Activated T-helper 2 cell treated with anti-CD3 and anti-CD28 coated beads, Interferon-gamma antibody, Interleukin-2, Interleukin-4, amounts not matched to agents 10 μg/mL and 5 μg/mL and 100 μg/mL, durations not matched to agents 14 hours and 24 hours and 36 hours (primary cell): ENCODE measurements at regions not wholly inside any gene's neighbourhood (a gene's known extent, or its start where the extent isn't known, plus 50 kb on each side); places are given as distances from the start of the nearest gene placed in this dataset.

Source experiments
- DNase-seq: peaks from one replicate; pipeline ENCODE4 v3.0.0; 2021; ENCODE audit warnings: low spot score
- H3K27ac Mint-ChIP-seq: one replicate; pipeline ENCODE4 v1.8.0; 2021; ENCODE audit warnings: mixed read lengths
- H3K27me3 Mint-ChIP-seq: one replicate; pipeline ENCODE4 v1.8.0; 2021; ENCODE audit warnings: low read depth, mixed read lengths
- H3K36me3 Mint-ChIP-seq: one replicate; pipeline ENCODE4 v1.8.0; 2021; ENCODE audit warnings: low read depth, mixed read lengths
- H3K4me1 Mint-ChIP-seq: one replicate; pipeline ENCODE4 v1.8.0; 2021; ENCODE audit warnings: low read depth, mixed read lengths
- H3K4me3 Mint-ChIP-seq: one replicate; pipeline ENCODE4 v1.8.0; 2021; ENCODE audit warnings: low read depth, mild to moderate bottlenecking, moderate library complexity, mixed read lengths
- H3K9me3 Mint-ChIP-seq: one replicate; pipeline ENCODE4 v1.8.0; 2021; ENCODE audit warnings: mixed read lengths
- intact Hi-C: fragments of 100-400 bp; cut with micrococcal nuclease; formaldehyde crosslinking; loops from one replicate; pipeline ENCODE4 v1.15.1; 2023

DNA sequence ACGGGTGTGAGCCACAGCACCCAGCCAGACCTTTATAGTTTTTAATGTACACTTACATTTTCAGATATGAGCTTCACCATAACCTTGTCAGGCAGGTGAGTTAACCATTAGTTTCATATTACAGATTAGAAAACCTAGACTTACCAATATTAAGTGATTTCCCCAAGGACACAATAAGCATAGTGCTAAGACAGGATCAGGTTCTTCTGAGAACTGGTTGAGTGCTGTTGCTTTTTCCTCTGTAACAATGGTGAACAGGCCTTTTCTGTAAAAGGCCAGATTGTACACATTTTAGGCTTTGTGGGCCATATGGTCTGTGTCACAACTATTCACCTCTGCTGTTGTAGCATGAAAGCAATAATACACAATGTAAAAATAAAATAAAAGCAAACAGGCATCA is 332.0 kb downstream of the PIK3C3 start:
- Mint-ChIP-seq H3K27ac (no peak overlapping the region), H3K36me3 (no peaks in the 10 kb centered on the region), H3K4me1 (no peaks in the 10 kb centered on the region), H3K4me3 (no peak overlapping the region), H3K27me3 (no peaks in the 10 kb centered on the region), H3K9me3 (no peaks in the 10 kb centered on the region)
- intact Hi-C loops: no loop called here
- no peak for DNase-seq

DNA sequence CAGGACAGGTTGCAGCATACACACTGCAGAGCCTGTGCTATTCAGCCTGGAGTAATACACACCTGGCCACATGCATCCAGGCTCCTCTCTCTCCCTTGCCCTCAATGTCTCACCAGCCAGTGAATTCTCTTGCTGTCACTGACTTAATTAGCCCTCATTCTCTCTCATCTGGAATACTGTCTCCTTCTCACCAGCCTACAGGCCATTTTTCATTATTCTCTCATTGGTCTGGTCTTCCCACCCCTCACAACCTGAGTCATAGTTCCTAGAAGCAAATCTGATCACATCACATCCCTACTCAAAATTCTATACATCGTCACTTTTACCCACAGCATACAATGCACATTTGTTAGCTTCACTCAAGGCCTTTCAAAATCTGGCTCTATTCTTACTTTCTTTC is 333.1 kb downstream of the PIK3C3 start:
- intact Hi-C loops: no loop called here
- H3K27ac Mint-ChIP-seq: no peak overlapping the region
- DNase-seq: no peak
- no peaks in the 10 kb centered on the region for H3K4me1 Mint-ChIP-seq
- no peak overlapping the region for H3K4me3 Mint-ChIP-seq
- H3K9me3 Mint-ChIP-seq: no peaks in the 10 kb centered on the region
- H3K36me3 Mint-ChIP-seq: no peaks in the 10 kb centered on the region
- H3K27me3 Mint-ChIP-seq: no peaks in the 10 kb centered on the region

DNA sequence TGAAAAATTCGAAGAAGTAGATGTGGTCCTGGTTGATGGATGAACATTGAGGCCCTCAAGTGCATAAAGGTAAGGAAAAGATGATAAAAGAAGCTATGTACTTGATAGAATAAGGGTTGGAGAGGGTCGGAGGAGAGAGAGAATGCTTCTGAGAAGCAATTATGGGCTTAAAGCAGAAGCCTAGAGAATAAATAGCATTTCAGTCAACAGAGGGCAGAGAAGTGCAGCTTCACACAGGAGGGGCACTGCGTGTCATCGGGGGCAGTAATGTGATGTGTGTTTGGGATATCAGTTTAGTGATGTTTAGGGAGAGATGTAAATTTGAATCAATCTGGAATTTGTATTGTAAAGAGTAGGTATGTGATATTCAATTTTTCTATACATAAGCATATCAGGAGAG is 334.5 kb downstream of the PIK3C3 start:
- intact Hi-C loops: no loop called here
- no peaks in the 10 kb centered on the region for H3K4me1 Mint-ChIP-seq
- no peaks in the 10 kb centered on the region for H3K27me3 Mint-ChIP-seq
- no peaks in the 10 kb centered on the region for H3K9me3 Mint-ChIP-seq
- H3K27ac Mint-ChIP-seq: no peak overlapping the region
- DNase-seq: no peak
- H3K36me3 Mint-ChIP-seq: no peaks in the 10 kb centered on the region
- H3K4me3 Mint-ChIP-seq: no peak overlapping the region

DNA sequence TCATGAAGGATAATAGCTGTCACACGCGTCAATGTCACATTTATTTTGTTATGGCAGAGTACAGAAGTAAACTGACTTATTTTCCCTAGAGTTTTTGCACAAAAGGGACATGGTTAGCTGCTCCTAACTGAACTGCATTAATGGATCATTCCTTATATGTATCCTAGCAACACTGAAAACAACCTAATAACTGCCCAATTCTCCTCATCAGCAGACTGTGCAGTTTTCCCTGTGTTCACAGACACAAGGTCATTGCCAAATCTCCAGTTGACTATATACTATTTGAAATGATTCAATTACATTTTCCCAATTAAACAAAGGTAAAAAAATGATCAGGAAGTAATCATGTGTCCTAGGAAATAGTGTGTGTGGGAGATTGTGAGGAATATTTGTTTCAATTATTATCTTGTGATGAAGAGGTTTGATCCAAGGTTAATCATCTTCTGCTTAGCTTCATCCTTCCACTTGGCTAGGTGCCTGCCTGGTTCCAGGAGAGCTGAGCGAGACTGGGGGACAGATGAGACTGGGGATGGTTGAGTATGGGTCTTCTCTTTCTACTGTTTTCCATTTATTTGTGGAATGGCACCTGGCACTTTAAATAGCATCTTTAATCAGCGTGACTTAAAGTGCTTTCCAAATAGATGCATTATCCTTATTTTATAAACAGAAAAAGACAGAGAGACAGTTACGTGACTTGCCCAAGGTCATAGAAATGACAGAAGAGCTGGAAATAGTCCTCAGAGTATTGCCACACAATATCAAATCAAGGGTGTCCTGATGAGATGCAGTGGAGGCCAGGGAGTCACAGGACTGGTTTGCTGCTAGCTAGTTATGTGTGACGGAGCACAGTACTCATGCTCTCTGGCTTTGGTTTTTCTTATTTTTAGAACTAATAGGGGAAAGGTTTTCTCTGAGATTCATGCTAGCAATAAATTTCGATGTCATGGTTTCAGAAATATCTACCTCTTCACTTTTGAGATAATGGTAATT is 335.6 kb downstream of the PIK3C3 start:
- no peaks in the 10 kb centered on the region for H3K4me1 Mint-ChIP-seq
- H3K27me3 Mint-ChIP-seq: no peaks in the 10 kb centered on the region
- no peak overlapping the region for H3K4me3 Mint-ChIP-seq
- no peak for DNase-seq
- no peak overlapping the region for H3K27ac Mint-ChIP-seq
- no peaks in the 10 kb centered on the region for H3K36me3 Mint-ChIP-seq
- intact Hi-C loops: no loop called here
- H3K9me3 Mint-ChIP-seq: no peaks in the 10 kb centered on the region

DNA sequence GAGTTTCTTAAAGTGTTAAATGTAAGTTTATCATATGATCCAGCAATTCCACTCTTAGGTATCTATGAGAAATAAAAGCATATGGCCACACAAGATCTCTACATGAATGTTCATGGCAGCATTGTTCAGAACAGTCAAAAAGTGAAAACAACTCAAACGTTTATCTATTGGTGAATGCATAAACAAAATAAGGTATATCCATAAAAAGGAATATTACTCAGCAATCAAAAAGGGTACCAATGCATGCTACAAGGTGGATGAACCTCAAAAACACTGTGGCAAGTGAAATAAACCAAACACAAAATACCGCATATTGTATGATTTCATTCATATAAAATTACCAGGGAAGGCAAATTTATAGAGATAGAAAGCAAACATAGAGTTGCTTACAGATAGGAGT is 337.6 kb downstream of the PIK3C3 start:
- Mint-ChIP-seq H3K4me3 (no peak overlapping the region), H3K36me3 (no peaks in the 10 kb centered on the region), H3K9me3 (no peaks in the 10 kb centered on the region), H3K4me1 (no peaks in the 10 kb centered on the region), H3K27me3 (no peaks in the 10 kb centered on the region), H3K27ac (no peak overlapping the region)
- intact Hi-C loops: no loop called here
- DNase-seq: no peak

DNA sequence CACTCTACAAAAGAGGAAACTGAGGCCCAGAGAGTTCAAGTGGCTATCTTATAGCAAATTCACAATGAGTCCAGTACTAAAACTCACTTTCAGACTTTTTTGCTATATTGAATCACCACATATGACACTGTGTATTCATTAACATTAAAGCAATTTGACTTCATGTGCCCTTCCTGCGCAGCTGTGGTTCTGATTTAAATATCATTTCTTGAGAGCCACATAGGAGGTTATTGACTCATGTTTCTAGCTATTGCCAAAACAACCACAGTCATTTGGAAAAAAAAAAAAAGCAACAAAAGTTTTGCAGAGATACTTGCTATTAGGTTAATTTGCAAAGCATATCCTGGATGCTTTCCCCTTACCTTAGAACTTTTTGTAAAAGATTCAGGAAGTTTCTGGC is 341.2 kb downstream of the PIK3C3 start:
- Mint-ChIP-seq H3K9me3 (no peaks in the 10 kb centered on the region), H3K27me3 (no peaks in the 10 kb centered on the region), H3K36me3 (no peaks in the 10 kb centered on the region), H3K27ac (no peak overlapping the region), H3K4me1 (no peaks in the 10 kb centered on the region), H3K4me3 (no peak overlapping the region)
- no peak for DNase-seq
- intact Hi-C loops: no loop called here

DNA sequence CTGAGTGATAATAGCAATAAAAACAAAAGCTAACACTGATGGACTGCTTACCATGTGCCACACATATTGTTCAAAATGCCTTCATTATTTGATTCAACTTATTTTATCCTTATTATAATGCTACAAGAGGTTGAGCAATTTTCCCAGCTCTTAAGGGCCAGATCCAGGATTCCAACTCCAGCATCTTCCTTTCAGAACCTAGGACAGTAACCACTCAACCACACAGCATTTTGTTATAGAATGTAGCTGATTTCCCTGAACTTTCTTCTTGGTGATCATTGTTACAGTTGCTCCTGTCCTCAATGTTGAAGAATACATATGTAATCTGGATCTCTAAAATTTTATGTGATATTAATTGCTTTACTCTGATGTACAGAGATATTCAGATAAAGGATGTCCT is 341.7 kb downstream of the PIK3C3 start:
- intact Hi-C loops: no loop called here
- no peak overlapping the region for H3K27ac Mint-ChIP-seq

DNA sequence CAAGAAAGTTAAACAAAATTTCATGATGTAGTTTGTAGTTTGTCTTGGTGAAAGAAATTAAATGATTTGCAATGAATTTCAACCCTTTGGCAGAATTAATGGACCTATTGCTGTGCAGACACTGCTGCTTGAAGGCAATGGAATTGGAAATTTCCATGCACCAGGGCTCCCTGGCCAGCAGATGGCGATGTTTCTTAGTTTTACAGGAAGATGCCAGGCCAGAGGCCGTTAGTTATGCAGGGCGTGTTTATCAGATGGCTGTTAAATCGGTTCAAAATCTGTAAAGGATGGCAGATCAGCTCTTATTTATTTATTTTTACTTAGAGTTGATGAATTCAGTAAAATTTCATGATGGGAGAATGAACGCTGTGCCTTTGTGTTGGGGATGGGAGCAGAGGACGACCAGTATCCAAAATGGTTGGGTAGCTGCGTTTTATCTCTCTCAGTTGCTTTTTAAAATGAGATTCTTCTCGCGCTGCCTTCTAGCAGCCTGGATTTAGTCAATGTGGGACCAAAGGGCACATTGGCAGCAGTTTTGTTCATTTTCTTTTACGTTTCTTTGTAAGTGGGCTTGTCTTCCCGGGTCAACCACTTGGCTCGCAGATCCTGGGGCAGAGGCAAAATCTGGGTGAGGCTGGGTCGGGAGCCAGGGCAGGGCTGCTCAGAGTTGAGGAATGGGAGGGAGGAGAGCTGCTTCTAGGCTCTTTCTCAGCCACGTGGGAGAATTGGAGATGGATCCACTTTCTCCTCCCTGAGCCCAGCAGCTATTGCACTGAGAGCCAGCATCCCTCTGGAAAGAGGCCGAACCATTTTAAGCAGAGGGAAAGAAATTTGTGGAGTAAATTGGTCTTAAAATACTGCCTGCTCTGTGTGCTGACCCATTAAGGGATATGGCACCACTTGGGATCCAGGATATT is 344.0 kb downstream of the PIK3C3 start:
- H3K27me3 Mint-ChIP-seq: no peaks in the 10 kb centered on the region
- H3K27ac Mint-ChIP-seq: no peak overlapping the region
- peak; percentile 24 for DNase-seq
- H3K36me3 Mint-ChIP-seq: no peaks in the 10 kb centered on the region
- intact Hi-C loops: no loop called here
- H3K4me3 Mint-ChIP-seq: no peak overlapping the region
- H3K4me1 Mint-ChIP-seq: no peaks in the 10 kb centered on the region
- H3K9me3 Mint-ChIP-seq: no peaks in the 10 kb centered on the region

More for the DNA sequence above, 341.7 kb downstream of the PIK3C3 start:
- Mint-ChIP-seq H3K27me3 (no peaks in the 10 kb centered on the region), H3K36me3 (no peaks in the 10 kb centered on the region), H3K4me1 (no peaks in the 10 kb centered on the region), H3K9me3 (no peaks in the 10 kb centered on the region), H3K4me3 (no peak overlapping the region)
- DNase-seq: no peak

DNA sequence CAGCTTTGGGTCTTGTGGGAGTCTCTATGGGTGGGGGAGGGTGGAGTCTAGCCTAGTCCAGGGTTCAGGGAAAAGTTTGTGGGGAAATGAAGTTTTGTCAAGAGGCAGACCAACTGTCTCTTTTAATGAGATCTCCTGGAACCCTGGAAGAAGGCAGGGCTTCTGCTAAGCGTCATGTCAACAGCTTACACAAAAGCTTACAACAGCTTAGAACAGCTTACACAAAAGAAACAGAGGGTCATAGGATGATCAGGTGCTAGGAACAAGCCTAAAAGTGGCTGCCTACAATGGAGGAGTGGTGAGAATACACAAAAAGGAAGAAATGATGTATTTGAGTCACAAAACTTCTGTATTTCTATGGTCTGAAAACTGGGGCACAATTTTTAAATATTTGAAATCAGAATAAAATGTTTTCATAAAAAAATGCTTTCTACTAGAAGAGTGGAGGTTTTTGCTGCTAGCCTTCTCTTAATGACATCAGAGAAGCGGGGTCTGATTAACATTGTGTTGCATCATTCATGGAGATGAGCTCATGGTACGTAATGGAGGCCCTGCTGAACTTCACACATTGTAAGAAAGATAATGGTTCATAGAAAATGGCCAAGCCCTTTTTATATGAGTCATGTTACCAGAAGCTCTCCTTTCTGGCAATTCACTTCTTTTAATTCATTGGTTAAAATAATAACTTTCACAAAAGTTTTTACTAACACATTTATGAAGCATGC is 351.0 kb downstream of the PIK3C3 start:
- Mint-ChIP-seq H3K36me3 (no peaks in the 10 kb centered on the region), H3K27me3 (no peaks in the 10 kb centered on the region), H3K9me3 (no peaks in the 10 kb centered on the region), H3K27ac (no peak overlapping the region), H3K4me1 (no peaks in the 10 kb centered on the region), H3K4me3 (no peak overlapping the region)
- intact Hi-C loops: no loop called here
- DNase-seq: no peak

DNA sequence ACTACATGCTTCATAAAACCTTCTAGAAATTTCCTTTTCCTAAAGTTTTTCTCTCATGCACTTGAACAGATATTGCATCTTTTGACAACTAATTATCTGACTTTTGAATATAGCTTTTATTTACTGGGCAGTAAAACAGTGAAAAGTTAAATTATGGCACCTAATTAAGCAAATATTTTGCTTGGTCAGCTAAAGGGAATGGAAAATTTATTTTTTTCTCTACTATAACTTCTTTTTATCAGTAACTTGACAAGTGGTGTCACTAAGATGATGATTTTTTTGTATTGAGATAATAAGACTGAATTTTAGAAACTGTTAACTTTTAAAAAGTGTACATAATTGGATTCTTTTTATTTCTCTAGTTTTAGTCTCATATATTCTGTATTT is 351.6 kb downstream of the PIK3C3 start:
- Mint-ChIP-seq H3K27me3 (no peaks in the 10 kb centered on the region), H3K36me3 (no peaks in the 10 kb centered on the region), H3K27ac (no peak overlapping the region), H3K9me3 (no peaks in the 10 kb centered on the region), H3K4me1 (no peaks in the 10 kb centered on the region), H3K4me3 (no peak overlapping the region)
- no peak for DNase-seq
- intact Hi-C loops: no loop called here

DNA sequence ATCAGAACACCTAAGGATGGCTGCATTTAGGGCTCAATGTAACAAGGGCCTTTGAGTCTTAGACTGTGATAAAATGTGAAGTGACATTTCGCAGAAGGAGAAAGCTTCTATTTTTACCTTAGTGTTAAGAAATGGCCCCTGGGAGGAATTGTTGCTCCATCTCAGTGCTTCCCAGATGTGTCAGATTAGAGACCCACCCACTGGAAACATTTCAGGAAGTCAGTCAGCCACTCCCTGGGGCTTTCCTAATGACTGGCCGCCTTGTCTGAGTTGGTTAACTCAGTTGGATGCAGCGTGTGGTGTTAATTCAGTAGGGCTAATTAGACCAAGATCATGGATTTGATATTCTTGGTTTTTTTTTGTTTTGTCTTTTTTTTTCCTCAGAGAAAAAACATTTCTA is 355.9 kb downstream of the PIK3C3 start:
- Mint-ChIP-seq H3K9me3 (no peaks in the 10 kb centered on the region), H3K27me3 (no peaks in the 10 kb centered on the region), H3K4me1 (no peaks in the 10 kb centered on the region), H3K4me3 (no peak overlapping the region), H3K27ac (no peak overlapping the region), H3K36me3 (no peaks in the 10 kb centered on the region)
- intact Hi-C loops: no loop called here
- no peak for DNase-seq

DNA sequence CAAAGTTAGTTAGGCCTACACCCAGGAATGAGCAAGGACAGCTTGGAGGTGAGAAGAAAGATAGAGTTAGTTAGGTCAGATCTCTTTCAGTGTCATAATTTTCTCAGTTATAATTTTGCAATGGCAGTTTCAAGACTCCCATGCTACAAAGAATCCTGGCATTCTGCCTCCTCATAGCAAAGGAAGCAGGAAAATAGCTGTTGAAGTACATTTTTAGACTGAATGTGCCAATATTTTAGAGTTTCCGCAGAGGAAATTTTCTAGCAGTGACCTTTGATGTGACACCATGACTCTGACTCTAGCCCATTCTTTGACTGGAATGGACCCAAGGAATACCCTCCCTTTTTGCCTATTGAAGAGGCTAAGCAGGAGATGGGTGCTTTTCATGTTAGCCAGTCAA is 371.7 kb downstream of the PIK3C3 start:
- Mint-ChIP-seq H3K4me3 (no peak overlapping the region), H3K4me1 (no peaks in the 10 kb centered on the region), H3K27me3 (no peaks in the 10 kb centered on the region), H3K27ac (no peak overlapping the region), H3K9me3 (no peaks in the 10 kb centered on the region), H3K36me3 (no peaks in the 10 kb centered on the region)
- intact Hi-C loops: no loop called here
- DNase-seq: no peak
